GM19240 (cell line): ENCODE measurements at regions not wholly inside any gene's neighbourhood (a gene's known extent, or its start where the extent isn't known, plus 50 kb on each side); places are given as distances from the start of the nearest gene placed in this dataset.

Source experiments
- DNase-seq: peaks from one replicate; pipeline ENCODE4 v3.0.0; 2011; ENCODE audit warnings: low spot score; ENCODE audit not compliant: insufficient read length

DNA sequence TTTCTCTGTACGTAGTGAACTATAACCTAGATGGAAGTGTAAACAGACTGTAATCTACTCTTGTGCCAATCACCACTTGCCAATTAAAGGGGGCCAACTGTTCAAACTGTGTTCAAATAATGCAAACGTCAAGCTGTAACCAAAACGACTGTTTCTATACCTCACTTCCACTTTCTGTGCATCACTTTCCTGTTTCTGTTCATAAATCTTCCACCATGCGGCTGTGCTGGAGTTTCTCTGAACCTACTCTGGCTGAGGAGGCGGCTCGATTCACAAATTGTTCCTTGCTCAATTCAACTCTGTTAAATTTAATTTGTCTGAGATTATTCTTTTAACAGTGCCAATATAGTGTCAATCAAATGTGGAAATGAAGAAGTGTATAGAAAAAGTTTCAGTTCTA is 206.7 kb upstream of the TBC1D5 start:
- DNase-seq, result no peak

- no peak for DNase-seq
These were observed 205.4 kb upstream of the TBC1D5 start for GRCh38 chr3:17947833-17948232.

DNA sequence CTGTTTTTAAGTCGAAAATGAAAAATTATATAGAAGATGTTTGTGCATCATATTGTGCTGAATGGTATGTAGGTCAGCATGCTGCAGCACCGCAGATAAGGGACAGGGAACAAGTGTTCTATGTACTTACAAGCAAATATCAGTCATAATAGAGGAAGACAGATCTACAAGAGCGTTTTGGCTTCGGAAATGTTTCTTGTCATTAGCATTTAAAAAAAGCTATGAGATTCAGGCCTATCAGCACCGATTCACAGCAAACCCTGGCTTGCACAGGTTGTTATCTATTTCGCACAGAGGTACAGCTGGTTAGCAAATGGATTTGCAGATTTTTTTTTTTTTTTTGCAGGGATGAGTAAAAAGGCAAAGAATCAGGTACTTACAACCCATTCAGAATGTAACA is 204.2 kb upstream of the TBC1D5 start:
- DNase-seq, result no peak

GRCh38 chr3:17945799-17946399 is 203.5 kb upstream of the TBC1D5 start:
- no peak for DNase-seq

- no peak for DNase-seq
These were observed 202.8 kb upstream of the TBC1D5 start for GRCh38 chr3:17945018-17945798.

DNA sequence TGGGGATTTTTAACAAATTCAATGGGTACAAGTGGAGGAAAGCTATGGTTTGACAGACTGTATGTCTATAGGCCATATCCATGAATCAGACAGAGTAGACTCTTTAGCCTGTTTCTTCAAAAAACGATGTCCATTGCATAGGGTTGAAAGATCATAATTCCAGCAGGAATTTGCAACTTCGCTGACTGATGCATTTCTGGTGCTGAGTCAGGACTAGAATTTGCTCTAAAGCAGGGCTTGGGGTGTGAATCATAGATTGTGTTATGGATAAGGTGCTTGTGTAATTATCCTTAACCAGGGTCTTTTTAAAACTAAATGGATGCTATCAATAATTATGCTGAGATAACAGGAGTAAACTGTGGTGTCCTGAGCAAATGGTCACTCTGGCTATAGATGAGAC is 200.4 kb upstream of the TBC1D5 start:
- no peak for DNase-seq

DNA sequence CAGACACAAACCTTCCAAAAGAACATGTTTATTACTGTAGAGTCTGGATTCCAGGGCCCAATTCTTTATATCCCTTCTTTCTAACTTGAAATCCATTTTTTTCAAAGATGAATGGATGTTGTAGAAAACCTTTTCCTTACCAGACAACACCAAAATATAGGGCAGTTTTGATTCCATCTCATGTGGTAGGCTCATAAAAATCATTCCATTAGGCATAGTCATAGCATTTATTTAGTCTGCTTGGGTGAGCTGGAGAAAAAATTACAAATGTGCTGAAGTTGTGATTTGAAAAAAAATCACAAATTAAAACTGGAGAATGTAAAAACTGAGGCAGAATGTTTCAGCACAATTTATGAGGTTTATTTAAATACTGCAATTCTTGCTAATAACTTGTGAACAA is 199.3 kb upstream of the TBC1D5 start:
- no peak for DNase-seq

DNA sequence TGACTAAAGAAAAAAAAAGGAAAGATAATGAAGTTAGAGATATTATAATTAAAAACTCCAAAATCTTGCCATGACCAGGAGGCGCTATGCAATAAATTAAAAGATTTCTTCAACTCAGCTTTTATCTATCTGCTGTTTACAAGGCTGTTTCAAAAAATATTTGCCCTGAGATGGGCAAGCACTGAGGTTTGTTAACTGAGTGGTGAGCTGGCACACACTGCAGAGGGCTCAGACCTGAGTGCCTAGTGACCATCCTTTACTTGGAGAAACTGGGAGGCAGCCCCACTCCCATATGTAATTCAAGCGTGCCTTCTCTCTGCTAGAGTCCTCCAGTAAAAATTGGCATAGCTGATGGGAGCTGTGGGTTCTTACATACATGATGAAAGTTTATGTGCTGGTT is 198.7 kb upstream of the TBC1D5 start:
- DNase-seq, result no peak

GRCh38 chr3:17939157-17939556 is 196.7 kb upstream of the TBC1D5 start:
- DNase-seq, result no peak

- no peak for DNase-seq
These were observed 195.9 kb upstream of the TBC1D5 start for GRCh38 chr3:17938313-17938712.

DNA sequence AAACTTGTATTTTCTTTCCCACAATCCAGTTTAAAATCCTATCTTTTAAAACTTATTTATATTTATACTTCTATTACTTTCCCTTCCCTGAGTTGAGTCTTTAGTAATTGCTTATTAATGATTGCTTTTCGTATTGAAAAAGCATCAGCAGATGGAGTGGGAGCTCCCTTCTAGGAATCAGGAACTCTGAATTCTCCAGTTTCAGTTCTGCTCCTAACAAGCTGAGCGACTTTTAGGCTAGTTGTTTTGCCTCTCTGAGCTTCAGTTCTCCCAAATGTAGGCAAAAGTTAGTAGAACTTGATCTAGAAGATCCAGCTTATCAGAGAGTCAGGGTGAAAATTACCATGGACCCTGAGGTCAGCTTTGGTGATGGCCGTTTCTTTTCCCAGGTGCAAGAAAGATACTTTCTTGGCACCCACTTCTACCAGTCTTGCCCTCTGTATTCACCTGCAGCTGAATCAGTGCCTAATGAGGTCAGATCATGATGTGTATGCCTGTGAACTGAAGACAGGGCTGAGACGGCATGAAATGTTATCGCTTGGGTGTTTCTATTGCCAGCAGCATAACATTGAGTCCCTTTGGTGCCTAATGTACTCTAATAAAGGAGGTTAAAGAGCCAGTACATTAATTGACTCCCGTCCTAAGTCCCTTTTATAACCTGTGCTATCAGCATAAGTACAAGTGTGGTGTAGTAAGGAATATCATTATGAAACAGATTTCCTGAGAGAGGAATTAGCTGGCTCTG is 194.5 kb upstream of the TBC1D5 start:
- DNase-seq, result no peak

DNA sequence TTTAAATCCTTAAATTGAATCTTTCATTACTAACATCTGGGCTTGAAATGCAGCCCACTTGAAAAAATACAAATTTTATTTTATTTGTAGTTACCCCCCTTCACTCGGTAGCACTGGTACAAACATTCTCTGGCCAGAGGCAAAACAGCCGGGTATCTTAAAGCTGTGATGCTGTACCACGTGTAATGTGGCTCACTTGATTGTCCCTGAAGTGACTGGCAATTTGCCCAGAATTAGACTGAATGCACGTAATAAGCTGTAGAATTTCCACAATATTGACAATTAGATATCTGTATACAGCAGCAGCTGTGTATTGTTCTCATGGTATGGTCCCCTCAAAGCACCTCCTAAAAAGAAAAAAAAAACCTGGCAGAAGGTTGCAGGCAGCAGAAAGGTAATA is 192.8 kb upstream of the TBC1D5 start:
- DNase-seq, result no peak

- no peak for DNase-seq
These were observed 189.8 kb upstream of the TBC1D5 start for GRCh38 chr3:17932136-17932771.

GRCh38 chr3:17931131-17931530 is 188.7 kb upstream of the TBC1D5 start:
- DNase-seq, result no peak

GRCh38 chr3:17928502-17929145 is 186.2 kb upstream of the TBC1D5 start:
- no peak for DNase-seq

DNA sequence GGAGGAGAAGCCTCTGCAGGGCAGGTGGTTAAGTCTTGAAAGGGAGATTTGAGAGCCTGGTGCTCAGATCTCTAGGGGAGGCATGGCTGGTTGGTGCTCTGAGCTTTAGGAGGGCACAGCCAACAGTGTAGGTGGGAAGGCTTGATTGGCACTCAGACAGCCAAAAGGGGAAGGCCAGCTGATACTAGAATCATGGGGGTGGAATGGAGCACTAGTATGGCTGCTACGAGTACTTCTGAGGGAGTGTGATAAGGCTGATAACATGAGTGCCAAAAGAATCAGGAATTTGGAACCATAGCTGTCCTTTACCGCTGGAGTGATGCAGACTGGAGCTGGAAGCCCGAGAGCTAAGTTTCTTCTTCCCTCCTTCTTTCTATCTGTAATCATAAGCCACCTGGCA is 184.6 kb upstream of the TBC1D5 start:
- DNase-seq, result no peak

- DNase-seq, result no peak
These were observed 172.9 kb upstream of the TBC1D5 start for GRCh38 chr3:17915341-17915740.

- DNase-seq, result no peak
These were observed 170.9 kb upstream of the TBC1D5 start for GRCh38 chr3:17913359-17913758.

DNA sequence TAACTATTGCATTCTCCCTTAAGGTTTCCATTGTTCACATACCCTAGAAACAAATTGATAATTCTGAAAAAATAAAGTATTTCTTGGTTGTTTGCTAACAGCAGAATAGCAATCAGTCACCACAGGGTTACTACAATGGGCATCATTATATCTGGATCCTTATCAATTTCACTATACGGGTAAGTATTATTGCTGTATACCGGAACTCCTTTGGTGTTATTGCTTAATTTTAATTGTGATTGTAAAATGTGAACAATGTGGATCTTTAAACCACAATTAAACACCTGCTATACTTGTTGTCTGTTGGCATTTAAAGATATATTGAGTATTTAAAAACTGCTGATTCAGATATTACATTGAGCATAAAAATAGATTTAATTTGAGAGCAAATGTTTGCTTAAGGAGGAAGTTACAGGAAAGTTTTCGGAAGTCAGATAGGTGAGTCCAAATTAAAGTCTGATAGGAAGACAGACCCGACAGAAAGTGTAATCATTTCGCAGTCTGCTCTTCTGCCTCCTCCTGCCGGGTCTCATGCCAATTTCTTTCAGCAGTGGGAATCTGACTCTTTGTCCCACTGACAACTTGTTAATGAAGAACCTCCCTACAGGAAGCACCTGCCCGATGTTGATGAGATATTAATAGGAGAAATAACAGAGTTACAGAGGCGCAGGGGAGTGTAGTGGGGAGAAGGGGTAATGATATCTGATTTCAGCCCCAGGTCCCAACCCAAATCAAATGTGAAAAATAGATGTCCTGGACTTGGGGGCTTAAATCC is 169.7 kb upstream of the TBC1D5 start:
- no peak for DNase-seq

- no peak for DNase-seq
These were observed 168.5 kb upstream of the TBC1D5 start for GRCh38 chr3:17910922-17911321.

GRCh38 chr3:17909714-17910113 is 167.3 kb upstream of the TBC1D5 start:
- DNase-seq, result no peak
